ENCODE measurements at regions not wholly inside any gene's neighbourhood (a gene's known extent, or its start where the extent isn't known, plus 50 kb on each side); places are given as distances from the start of the nearest gene placed in this dataset.

DNA sequence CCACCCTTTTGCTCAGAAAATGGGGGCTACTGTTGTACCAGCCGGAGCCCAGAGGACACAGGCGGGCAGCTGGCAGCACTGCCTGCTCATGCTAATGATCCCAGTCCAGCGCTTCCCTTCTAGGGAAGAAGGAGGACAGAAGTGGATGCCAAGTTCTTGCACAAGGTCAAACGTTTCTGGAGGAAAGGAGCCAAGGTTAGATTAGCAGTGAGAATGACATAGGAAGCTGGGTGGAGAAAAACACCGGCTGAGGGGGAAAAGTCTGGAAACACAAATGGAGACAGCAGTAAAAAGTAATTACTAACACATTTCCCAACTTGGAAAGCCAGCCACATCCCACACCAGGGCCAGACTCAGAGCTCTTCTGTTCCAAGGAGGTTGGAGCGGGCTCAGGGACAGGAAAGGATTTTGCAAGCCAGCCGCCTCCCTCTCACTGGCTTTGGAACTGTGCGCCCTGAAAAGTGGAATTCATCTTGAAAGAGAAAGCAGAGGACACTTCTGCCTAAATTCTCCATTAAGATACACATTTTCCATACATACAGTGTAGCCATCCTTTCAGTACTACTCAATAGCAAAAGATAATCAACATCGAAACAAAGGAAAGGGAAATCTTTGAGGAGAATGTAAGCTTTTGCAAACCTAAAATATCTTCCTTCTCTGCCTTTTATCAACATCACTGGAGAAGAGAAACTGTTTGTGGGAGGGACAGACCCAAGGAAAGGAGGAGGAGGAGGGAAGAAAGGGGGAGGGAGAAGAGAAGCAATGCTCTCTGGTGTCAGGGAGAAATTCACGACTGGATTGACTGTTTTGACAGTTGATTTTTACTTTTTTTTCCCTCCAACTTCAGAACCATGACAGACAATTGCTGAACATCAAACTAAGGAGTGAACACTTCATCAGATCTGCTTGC, 133.6 kb downstream of the CD47 start:
- TF ChIP-seq CTCF (IDR thresholded peaks at IDR 0.05) (no peak), POLR2A (IDR thresholded peaks at IDR 0.05) (no peak)

Data from Peyer's patch (tissue), 4 donors.